ENCODE measurements at regions not wholly inside any gene's neighbourhood (a gene's known extent, or its start where the extent isn't known, plus 50 kb on each side); places are given as distances from the start of the nearest gene placed in this dataset.

DNA sequence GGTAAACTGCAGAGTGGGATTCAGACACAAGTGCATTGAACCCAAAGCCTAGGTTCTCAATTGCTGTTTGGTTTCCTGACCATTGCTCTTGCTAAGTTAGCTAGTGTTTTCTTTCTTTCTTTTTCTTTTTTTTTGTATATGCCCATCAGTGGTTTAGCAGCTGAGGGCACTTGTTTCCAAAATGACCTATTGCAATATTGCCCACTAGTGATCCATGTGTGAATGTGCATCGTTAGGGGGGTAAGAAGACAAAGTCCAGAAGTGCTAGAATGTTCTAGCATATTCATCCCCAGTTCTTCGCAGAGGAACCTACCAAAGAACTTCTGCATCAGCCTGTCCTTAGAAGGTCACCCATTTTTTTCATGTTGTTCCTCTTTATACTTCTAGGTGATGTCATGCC is 252.8 kb upstream of the GPR26 start:
- no peaks in the 10 kb centered on the region for H3K4me1 ChIP-seq
- 77 to 89% (median 82%) methylated on average over 2 of the region's 2 CpGs for WGBS, 3 donors
- H3K27ac ChIP-seq, result no peak overlapping the region
- TF ChIP-seq, protein P1, sequence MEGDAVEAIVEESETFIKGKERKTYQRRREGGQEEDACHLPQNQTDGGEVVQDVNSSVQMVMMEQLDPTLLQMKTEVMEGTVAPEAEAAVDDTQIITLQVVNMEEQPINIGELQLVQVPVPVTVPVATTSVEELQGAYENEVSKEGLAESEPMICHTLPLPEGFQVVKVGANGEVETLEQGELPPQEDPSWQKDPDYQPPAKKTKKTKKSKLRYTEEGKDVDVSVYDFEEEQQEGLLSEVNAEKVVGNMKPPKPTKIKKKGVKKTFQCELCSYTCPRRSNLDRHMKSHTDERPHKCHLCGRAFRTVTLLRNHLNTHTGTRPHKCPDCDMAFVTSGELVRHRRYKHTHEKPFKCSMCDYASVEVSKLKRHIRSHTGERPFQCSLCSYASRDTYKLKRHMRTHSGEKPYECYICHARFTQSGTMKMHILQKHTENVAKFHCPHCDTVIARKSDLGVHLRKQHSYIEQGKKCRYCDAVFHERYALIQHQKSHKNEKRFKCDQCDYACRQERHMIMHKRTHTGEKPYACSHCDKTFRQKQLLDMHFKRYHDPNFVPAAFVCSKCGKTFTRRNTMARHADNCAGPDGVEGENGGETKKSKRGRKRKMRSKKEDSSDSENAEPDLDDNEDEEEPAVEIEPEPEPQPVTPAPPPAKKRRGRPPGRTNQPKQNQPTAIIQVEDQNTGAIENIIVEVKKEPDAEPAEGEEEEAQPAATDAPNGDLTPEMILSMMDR (IDR thresholded peaks at IDR 0.05), result no peak
- intact Hi-C loops (cut with DNase I), result no loop called here
- no peaks in the 10 kb centered on the region for H3K27me3 ChIP-seq (ENCODE audit: insufficient read depth in 3 of 3, low read length in 2 of 3)
- H3K9me3 ChIP-seq, result no peaks in the 10 kb centered on the region
- no peaks in the 10 kb centered on the region for H3K36me3 ChIP-seq (ENCODE audit: insufficient read depth in 1 of 2, low read depth in 1 of 2)
- ATAC-seq (no peak), DNase-seq (no peak)
- H3K4me3 ChIP-seq, result no peak overlapping the region

DNA sequence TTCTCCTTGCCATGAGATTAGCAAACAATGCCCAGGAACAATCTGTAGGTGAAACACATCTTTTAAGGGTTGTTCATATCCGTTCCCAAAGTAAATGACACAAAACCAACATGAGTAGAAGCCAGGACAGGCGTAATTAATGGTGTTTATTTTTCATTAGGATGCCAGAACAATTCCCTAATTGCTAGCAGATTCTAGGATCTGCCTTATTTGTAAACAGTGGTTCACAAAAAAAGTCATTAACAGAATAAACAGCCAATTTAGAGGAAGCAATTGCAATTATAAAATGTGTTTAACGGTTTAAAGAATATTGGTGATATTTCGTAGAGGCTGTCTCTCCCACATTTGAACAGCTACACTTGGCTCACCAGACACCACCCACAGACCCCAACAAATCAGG is 250.6 kb upstream of the GPR26 start:
- Histone ChIP-seq H3K4me3 (no peak overlapping the region), H3K36me3 (ENCODE audit: insufficient read depth in 1 of 2, low read depth in 1 of 2) (no peaks in the 10 kb centered on the region), H3K9me3 (no peaks in the 10 kb centered on the region), H3K4me1 (no peaks in the 10 kb centered on the region), H3K27me3 (ENCODE audit: insufficient read depth in 3 of 3, low read length in 2 of 3) (no peaks in the 10 kb centered on the region), H3K27ac (no peak overlapping the region)
- no peak for ATAC-seq
- intact Hi-C loops (cut with DNase I), result no loop called here
- DNase-seq, result no peak
- 62 to 71% (median 70%) methylated on average over 4 of the region's 4 CpGs for WGBS, 3 donors
- TF ChIP-seq, protein P1 (IDR thresholded peaks at IDR 0.05), result no peak

DNA sequence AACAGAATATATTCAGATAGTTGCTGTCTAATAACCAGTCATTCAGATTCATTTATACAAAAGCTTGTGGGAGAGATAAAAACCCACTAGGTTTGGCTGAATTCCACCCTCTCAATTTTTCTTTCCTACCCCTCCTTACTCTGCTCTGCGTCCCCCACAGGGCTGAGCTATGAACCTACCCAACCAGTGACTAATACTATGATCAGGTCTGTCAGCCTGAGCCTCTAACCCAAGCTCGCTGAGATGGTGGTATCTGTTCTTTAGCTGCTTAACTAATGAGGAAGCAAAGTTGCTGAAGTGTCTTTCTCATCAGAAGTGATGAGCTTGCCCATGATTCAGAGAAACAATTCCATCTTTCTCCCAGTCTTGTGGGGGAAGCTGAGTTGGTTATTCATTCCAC is 248.7 kb upstream of the GPR26 start:
- no peak for DNase-seq
- peaks cover 0 to 2% (median 0%) of the 10 kb centered on the region in 3 donors for H3K27me3 ChIP-seq (ENCODE audit: insufficient read depth in 3 of 3, low read length in 2 of 3)
- no peaks in the 10 kb centered on the region for H3K36me3 ChIP-seq (ENCODE audit: insufficient read depth in 1 of 2, low read depth in 1 of 2)
- intact Hi-C loops (cut with DNase I), result no loop called here
- ATAC-seq, result no peak
- TF ChIP-seq, protein P1 (IDR thresholded peaks at IDR 0.05), result no peak
- no peaks in the 10 kb centered on the region for H3K9me3 ChIP-seq
- WGBS, 3 donors, result 80 to 84% (median 83%) methylated on average over 2 of the region's 2 CpGs
- no peaks in the 10 kb centered on the region for H3K4me1 ChIP-seq
- H3K4me3 ChIP-seq, result no peak overlapping the region
- no peak overlapping the region for H3K27ac ChIP-seq

DNA sequence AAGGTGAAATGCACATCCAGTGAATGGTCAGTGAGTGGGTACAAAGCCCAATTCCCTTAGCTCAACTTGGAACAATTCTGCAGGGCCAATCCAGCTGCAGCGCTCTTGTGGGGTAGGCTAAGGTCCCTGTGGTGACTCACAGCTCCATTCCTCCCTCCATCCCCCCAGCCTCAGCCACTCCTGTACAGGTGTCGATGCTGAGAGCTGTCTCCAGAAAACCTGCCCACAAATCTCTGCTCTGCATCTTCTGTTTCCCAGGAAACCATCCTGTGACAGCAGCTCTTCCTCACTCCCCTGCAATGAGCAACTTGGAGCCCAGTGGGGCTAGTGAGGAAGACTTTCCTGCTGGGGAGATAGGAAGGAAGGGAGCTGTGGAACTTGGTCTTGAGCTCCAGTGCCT is 244.7 kb upstream of the GPR26 start:
- Histone ChIP-seq H3K36me3 (ENCODE audit: insufficient read depth in 1 of 2, low read depth in 1 of 2) (no peaks in the 10 kb centered on the region), H3K4me1 (no peaks in the 10 kb centered on the region), H3K27me3 (ENCODE audit: insufficient read depth in 3 of 3, low read length in 2 of 3) (peaks cover 0 to 5% (median 4%) of the 10 kb centered on the region in 3 donors), H3K9me3 (no peaks in the 10 kb centered on the region), H3K27ac (no peak overlapping the region), H3K4me3 (no peak overlapping the region)
- no peak for ATAC-seq
- 64 to 82% (median 77%) methylated on average over 2 of the region's 2 CpGs for WGBS, 3 donors
- TF ChIP-seq, protein P1 (IDR thresholded peaks at IDR 0.05), result no peak
- DNase-seq, result no peak
- intact Hi-C loops (cut with DNase I), result no loop called here

DNA sequence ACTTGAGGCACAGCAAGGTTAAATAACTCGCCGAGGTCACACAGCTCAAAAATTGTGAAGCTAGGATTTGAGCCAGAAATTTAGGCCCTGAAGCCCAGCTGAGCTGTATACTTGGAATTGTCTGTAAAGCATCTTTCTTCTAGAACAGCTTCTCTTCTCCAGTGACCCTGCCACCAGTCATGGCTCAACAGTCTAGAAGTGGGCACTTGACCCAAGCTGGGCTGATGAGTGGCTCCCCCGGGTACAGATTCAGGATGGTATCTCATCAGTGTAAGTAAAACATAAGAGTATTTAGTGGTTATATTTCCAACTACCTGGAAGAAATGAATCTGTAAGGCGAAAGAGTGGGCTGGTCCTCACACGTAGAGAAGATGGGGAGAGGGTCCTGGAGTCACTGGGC is 243.9 kb upstream of the GPR26 start:
- peaks cover 0 to 5% (median 4%) of the 10 kb centered on the region in 3 donors for H3K27me3 ChIP-seq (ENCODE audit: insufficient read depth in 3 of 3, low read length in 2 of 3)

More for the DNA sequence above, 243.9 kb upstream of the GPR26 start:
- Histone ChIP-seq H3K4me3 (no peak overlapping the region), H3K27ac (no peak overlapping the region), H3K4me1 (no peaks in the 10 kb centered on the region), H3K36me3 (ENCODE audit: insufficient read depth in 1 of 2, low read depth in 1 of 2) (no peaks in the 10 kb centered on the region), H3K9me3 (no peaks in the 10 kb centered on the region)
- DNase-seq (no peak), ATAC-seq (no peak)
- intact Hi-C loops (cut with DNase I), result no loop called here
- 87 to 90% (median 90%) methylated on average over 5 of the region's 5 CpGs for WGBS, 3 donors
- TF ChIP-seq, protein P1 (IDR thresholded peaks at IDR 0.05), result no peak
